SK-N-SH treated with all-trans-retinoic acid at 6 μM for 48 hours (cell line): ENCODE measurements at regions not wholly inside any gene's neighbourhood (a gene's known extent, or its start where the extent isn't known, plus 50 kb on each side); places are given as distances from the start of the nearest gene placed in this dataset.
A peak's percentile ranks its signal among the peaks of the same experiment; 100 is the strongest.

ENCODE experiments used
- ATAC-seq: fragments of 200-7000 bp; cut with Tn5 transposase; 3 replicates; pipeline ENCODE4 v1.9.1; 2020; ENCODE audit warnings: mild to moderate bottlenecking, moderate library complexity
- ARNTL ChIP-seq: fragments of 450-650 bp; formaldehyde crosslinking; IDR thresholded peaks from 2 replicates; pipeline ENCODE4 v1.5.0; 2020; ENCODE audit warnings: low read depth, mild to moderate bottlenecking, moderate library complexity, borderline replicate concordance
- BACH2 ChIP-seq: fragments of 250-450 bp; sonication (Bioruptor Pico); IDR thresholded peaks from 2 replicates; pipeline ENCODE4 v1.9.0; 2021; ENCODE audit warnings: mild to moderate bottlenecking, borderline replicate concordance
- CREB5 ChIP-seq: fragments of 250-450 bp; sonication (Bioruptor Pico); IDR thresholded peaks from 2 replicates; pipeline ENCODE4 v1.5.1; 2020; ENCODE audit warnings: low read depth, mild to moderate bottlenecking, moderate library complexity
- CSDC2 ChIP-seq: fragments of 250-450 bp; sonication (Bioruptor Pico); IDR thresholded peaks from 2 replicates; pipeline ENCODE4 v1.5.0; 2020; ENCODE audit warnings: mild to moderate bottlenecking, moderate library complexity
- ESRRG ChIP-seq: fragments of 250-450 bp; sonication (Bioruptor Pico); IDR thresholded peaks from 2 replicates; pipeline ENCODE4 v1.6.1; 2021; ENCODE audit warnings: mild to moderate bottlenecking
- GLIS3 ChIP-seq: fragments of 250-450 bp; sonication (Bioruptor Pico); IDR thresholded peaks from 2 replicates; pipeline ENCODE4 v1.5.0; 2020; ENCODE audit warnings: mild to moderate bottlenecking, moderate library complexity
- ISL1 ChIP-seq: fragments of 250-450 bp; sonication (Bioruptor Pico); IDR thresholded peaks from 2 replicates; pipeline ENCODE4 v2.1.2; 2022; ENCODE audit warnings: mild to moderate bottlenecking, moderate library complexity
- PATZ1 ChIP-seq: fragments of 250-450 bp; sonication (Bioruptor Pico); IDR thresholded peaks from 2 replicates; pipeline ENCODE4 v1.8.0; 2020; ENCODE audit warnings: mild to moderate bottlenecking, moderate library complexity, borderline replicate concordance
- POU6F1 ChIP-seq: fragments of 250-450 bp; sonication (Bioruptor Pico); IDR thresholded peaks from 2 replicates; pipeline ENCODE4 v1.8.0; 2021; ENCODE audit warnings: low read depth, mild to moderate bottlenecking, moderate library complexity, borderline replicate concordance
- PPARA ChIP-seq: fragments of 250-450 bp; sonication (Bioruptor Pico); IDR thresholded peaks from 2 replicates; pipeline ENCODE4 v1.5.0; 2020; ENCODE audit warnings: mild to moderate bottlenecking, borderline replicate concordance
- RARB ChIP-seq: fragments of 250-450 bp; sonication (Bioruptor Pico); IDR thresholded peaks from 2 replicates; pipeline ENCODE4 v1.8.0; 2021; ENCODE audit warnings: mild to moderate bottlenecking, moderate library complexity
- SNAI2 ChIP-seq: fragments of 250-450 bp; sonication (Bioruptor Pico); IDR thresholded peaks from 2 replicates; pipeline ENCODE4 v1.5.0; 2020; ENCODE audit warnings: mild to moderate bottlenecking, moderate library complexity
- TCF4 ChIP-seq: fragments of 250-450 bp; sonication (Bioruptor Pico); IDR thresholded peaks from 2 replicates; pipeline ENCODE4 v1.8.0; 2021; ENCODE audit warnings: mild to moderate bottlenecking, moderate library complexity, borderline replicate concordance
- TSHZ2 ChIP-seq: fragments of 250-450 bp; sonication (Bioruptor Pico); IDR thresholded peaks from 2 replicates; pipeline ENCODE4 v1.5.0; 2020; ENCODE audit warnings: mild to moderate bottlenecking, moderate library complexity
- ZC3H10 ChIP-seq: fragments of 250-450 bp; sonication (Bioruptor Pico); IDR thresholded peaks from 2 replicates; pipeline ENCODE4 v1.5.1; 2021; ENCODE audit warnings: mild to moderate bottlenecking, moderate library complexity
- ZFP30 ChIP-seq: fragments of 450-650 bp; formaldehyde crosslinking; IDR thresholded peaks from 2 replicates; pipeline ENCODE4 v1.5.0; 2022; ENCODE audit warnings: mild to moderate bottlenecking, moderate library complexity
- ZNF565 ChIP-seq: fragments of 450-650 bp; formaldehyde crosslinking; conservative IDR thresholded peaks from 2 replicates; pipeline ENCODE4 v1.5.0; 2020; ENCODE audit warnings: low read depth, mild to moderate bottlenecking, moderate library complexity
- ZNF70 ChIP-seq: fragments of 450-650 bp; formaldehyde crosslinking; IDR thresholded peaks from 2 replicates; pipeline ENCODE4 v1.5.0; 2020; ENCODE audit warnings: mild to moderate bottlenecking, moderate library complexity
- ZNF8 ChIP-seq: fragments of 450-650 bp; formaldehyde crosslinking; IDR thresholded peaks from 2 replicates; pipeline ENCODE4 v1.5.0; 2020; ENCODE audit warnings: mild to moderate bottlenecking, moderate library complexity
- TF ChIP-seq, protein P1 (sequence below): fragments of 250-450 bp; sonication (Bioruptor Pico); IDR thresholded peaks from 2 replicates; pipeline ENCODE4 v1.5.1; 2021; ENCODE audit warnings: mild to moderate bottlenecking, moderate library complexity

DNA sequence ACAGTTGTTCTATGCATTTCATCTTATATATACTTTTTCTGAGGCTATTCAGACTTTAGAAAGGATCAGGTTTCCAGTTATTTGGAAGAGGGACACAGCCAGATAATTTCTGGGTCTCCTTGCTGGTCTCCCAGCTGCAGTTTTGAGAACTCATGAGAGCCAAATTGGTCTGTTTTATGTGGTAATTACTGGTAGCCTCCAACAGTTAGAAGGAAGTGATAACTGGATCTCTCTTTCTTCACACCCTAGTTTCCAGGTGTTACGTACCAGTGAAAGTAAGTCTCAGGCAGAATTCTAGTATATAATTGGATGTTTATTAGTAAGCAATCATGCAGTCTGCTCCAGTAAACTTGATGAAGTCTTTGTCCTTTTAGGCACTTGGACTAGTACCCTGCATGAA, 63.2 kb upstream of the RPS23 start:
- no peak for ATAC-seq
- no peak for TF ChIP-seq GLIS3 (CRISPR knock-in tag)
- TF ChIP-seq, protein P1, sequence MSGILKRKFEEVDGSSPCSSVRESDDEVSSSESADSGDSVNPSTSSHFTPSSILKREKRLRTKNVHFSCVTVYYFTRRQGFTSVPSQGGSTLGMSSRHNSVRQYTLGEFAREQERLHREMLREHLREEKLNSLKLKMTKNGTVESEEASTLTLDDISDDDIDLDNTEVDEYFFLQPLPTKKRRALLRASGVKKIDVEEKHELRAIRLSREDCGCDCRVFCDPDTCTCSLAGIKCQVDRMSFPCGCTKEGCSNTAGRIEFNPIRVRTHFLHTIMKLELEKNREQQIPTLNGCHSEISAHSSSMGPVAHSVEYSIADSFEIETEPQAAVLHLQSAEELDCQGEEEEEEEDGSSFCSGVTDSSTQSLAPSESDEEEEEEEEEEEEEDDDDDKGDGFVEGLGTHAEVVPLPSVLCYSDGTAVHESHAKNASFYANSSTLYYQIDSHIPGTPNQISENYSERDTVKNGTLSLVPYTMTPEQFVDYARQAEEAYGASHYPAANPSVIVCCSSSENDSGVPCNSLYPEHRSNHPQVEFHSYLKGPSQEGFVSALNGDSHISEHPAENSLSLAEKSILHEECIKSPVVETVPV (CRISPR knock-in tag) = no peak

DNA sequence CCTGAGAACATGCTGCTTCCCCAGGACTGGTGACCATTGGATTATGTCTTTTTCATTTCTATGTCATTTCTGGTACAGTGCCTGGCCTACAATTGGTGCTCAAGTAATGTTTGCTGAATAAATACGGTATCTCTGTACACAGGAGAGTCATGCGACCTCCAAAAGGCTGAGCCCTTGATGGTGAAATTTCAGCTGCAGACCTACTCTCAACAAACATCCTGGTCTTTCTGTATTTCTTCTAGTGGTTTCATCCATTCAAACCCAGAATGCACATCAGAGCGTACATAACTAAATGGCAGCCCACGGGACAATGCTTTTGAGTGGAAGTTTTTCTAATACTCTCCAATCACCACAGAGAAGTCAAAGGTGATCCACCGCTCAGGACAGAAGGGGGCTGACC, 62.6 kb upstream of the RPS23 start:
- ATAC-seq = no peak
- TF ChIP-seq GLIS3 (CRISPR knock-in tag) (no peak), SNAI2 (CRISPR knock-in tag) (no peak), ZNF8 (CRISPR knock-in tag) (no peak), TCF4 (no peak), CSDC2 (CRISPR knock-in tag) (no peak)

DNA sequence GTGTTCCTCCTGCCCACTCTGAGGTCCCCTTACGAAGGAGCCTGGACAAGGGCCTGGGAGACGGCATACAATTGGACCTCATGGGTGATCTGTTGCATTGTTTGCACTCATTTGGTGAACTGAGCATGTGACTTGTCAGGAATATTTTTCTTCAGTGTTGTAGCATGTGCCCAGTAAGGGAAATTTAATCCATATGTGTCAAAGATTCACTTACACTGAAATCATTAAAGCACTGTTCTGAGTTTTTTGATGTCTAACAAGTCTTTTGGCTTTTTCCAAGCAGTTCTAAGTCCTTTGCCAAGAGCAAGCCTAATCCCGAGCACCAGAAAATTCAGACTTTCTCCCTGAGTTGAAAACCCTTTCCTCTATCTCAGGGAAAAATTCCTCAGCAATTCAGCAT, 61.6 kb upstream of the RPS23 start:
- ATAC-seq = peak; percentile 11; the same call in 1 of the 3 replicates
- TF ChIP-seq RARB (CRISPR knock-in tag) (no peak), ARNTL (CRISPR knock-in tag) (no peak), ZNF565 (no peak), ZNF70 (CRISPR knock-in tag) (no peak), CREB5 (no peak), ZFP30 (no peak), ESRRG (CRISPR knock-in tag) (no peak), ISL1 (CRISPR knock-in tag) (no peak), ZNF8 (CRISPR knock-in tag) (no peak), POU6F1 (no peak), PPARA (CRISPR knock-in tag) (no peak), CSDC2 (CRISPR knock-in tag) (no peak), PATZ1 (no peak), TCF4 (no peak), TSHZ2 (CRISPR knock-in tag) (no peak)

DNA sequence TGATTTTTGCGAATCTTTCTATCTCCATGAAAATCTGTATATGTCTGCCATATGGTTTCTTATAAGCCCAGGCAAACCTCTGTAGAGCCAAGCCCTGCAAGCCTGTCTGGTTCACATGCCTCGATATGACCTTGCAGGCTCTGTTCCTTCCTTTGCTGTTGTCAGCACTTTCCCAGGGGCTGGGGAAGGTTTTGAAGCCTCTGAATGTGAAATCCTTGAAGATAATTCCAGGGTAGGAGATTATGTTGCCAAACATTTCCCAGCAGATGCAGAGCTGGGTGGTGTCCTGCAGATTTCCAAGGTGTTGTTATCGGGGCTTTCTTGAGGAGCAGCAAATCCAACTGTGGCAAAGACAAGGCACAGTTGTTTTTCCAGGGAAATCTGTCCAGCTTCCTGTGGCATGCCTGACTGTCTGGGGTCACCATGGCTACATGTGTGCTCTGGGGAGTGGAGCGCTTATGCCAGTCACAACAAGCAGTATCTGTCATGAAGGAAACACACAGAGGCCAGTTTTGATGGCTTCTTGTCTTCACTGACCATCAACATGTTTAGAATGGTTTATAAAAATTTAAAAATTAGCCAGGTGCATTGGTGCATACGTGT, 60.7 kb upstream of the RPS23 start:
- TF ChIP-seq ZC3H10 (CRISPR knock-in tag) = no peak
- no peak for TF ChIP-seq ZNF70 (CRISPR knock-in tag)
- no peak for TF ChIP-seq ZNF565
- TF ChIP-seq BACH2 = no peak
- no peak for TF ChIP-seq RARB (CRISPR knock-in tag)
- no peak for TF ChIP-seq POU6F1
- no peak for TF ChIP-seq ARNTL (CRISPR knock-in tag)
- ATAC-seq = no peak
